HAP-1 (cell line): ENCODE measurements at regions not wholly inside any gene's neighbourhood (a gene's known extent, or its start where the extent isn't known, plus 50 kb on each side); places are given as distances from the start of the nearest gene placed in this dataset.

Source experiments
- DNase-seq, 2 experiments: peaks; one replicate each; pipeline ENCODE4 v3.0.0-alpha.2; 2016 to 2020; ENCODE audit warnings: low spot score in 2 of 2
- H3K27me3 ChIP-seq: fragments of 250-450 bp; sonication (Bioruptor Pico); 2 replicates; pipeline ENCODE4 v1.5.1; 2020; ENCODE audit warnings: low read depth, mild to moderate bottlenecking, moderate library complexity
- H3K36me3 ChIP-seq: fragments of 250-450 bp; sonication (Bioruptor Pico); replicated peaks from 2 replicates; pipeline ENCODE4 v1.5.1; 2020; ENCODE audit warnings: mild to moderate bottlenecking
- H3K4me1 ChIP-seq: fragments of 250-450 bp; sonication (Bioruptor Pico); 2 replicates; pipeline ENCODE4 v1.5.1; 2020; ENCODE audit warnings: mild to moderate bottlenecking
- H3K4me3 ChIP-seq: fragments of 250-450 bp; sonication (Bioruptor Pico); 2 replicates; pipeline ENCODE4 v1.5.1; 2020; ENCODE audit warnings: mild to moderate bottlenecking, moderate library complexity
- H3K9me3 ChIP-seq: fragments of 250-450 bp; sonication (Bioruptor Pico); 2 replicates; pipeline ENCODE4 v1.5.1; 2020; ENCODE audit warnings: mild to moderate bottlenecking, moderate library complexity
- in situ Hi-C: fragments of 300-500 bp; cut with MboI; formaldehyde crosslinking; loops from 3 replicates; pipeline ENCODE4 v1.14.3; 2020; ENCODE audit warnings: low sequenced_read_pairs, inconsistent platforms, mixed read lengths

GRCh38 chr9:134515026-134515821, 126.4 kb upstream of the COL5A1 start:
- no peaks in the 10 kb centered on the region for H3K4me1 ChIP-seq
- H3K4me3 ChIP-seq, result no peak overlapping the region
- H3K36me3 ChIP-seq, result no peaks in the 10 kb centered on the region
- no peaks in the 10 kb centered on the region for H3K9me3 ChIP-seq
- no peaks in the 10 kb centered on the region for H3K27me3 ChIP-seq
- in situ Hi-C loops, result no loop called here
- DNase-seq, result no peak

GRCh38 chr9:134516464-134516863, 125.1 kb upstream of the COL5A1 start:
- H3K36me3 ChIP-seq, result no peaks in the 10 kb centered on the region
- no peaks in the 10 kb centered on the region for H3K9me3 ChIP-seq
- H3K4me3 ChIP-seq, result no peak overlapping the region
- H3K27me3 ChIP-seq, result no peaks in the 10 kb centered on the region
- no peaks in the 10 kb centered on the region for H3K4me1 ChIP-seq
- DNase-seq, result no peak
- in situ Hi-C loops, result no loop called here

- H3K9me3 ChIP-seq, result no peaks in the 10 kb centered on the region
- no peak for DNase-seq
- H3K4me3 ChIP-seq, result no peak overlapping the region
- H3K36me3 ChIP-seq, result no peaks in the 10 kb centered on the region
- no peaks in the 10 kb centered on the region for H3K27me3 ChIP-seq
- in situ Hi-C loops, result no loop called here
- no peaks in the 10 kb centered on the region for H3K4me1 ChIP-seq
Measured at GRCh38 chr9:134517069-134517680, 124.4 kb upstream of the COL5A1 start.

GRCh38 chr9:134518004-134518606, 123.5 kb upstream of the COL5A1 start:
- Histone ChIP-seq H3K36me3 (no peaks in the 10 kb centered on the region), H3K27me3 (no peaks in the 10 kb centered on the region), H3K9me3 (no peaks in the 10 kb centered on the region), H3K4me3 (no peak overlapping the region), H3K4me1 (no peaks in the 10 kb centered on the region)
- in situ Hi-C loops, result no loop called here
- DNase-seq, result no peak

GRCh38 chr9:134519375-134520070, 122.1 kb upstream of the COL5A1 start:
- no peaks in the 10 kb centered on the region for H3K27me3 ChIP-seq
- H3K36me3 ChIP-seq, result no peaks in the 10 kb centered on the region
- in situ Hi-C loops, result no loop called here
- no peak for DNase-seq
- no peak overlapping the region for H3K4me3 ChIP-seq
- no peaks in the 10 kb centered on the region for H3K9me3 ChIP-seq
- no peaks in the 10 kb centered on the region for H3K4me1 ChIP-seq

- no peak overlapping the region for H3K4me3 ChIP-seq
- H3K4me1 ChIP-seq, result no peaks in the 10 kb centered on the region
- H3K36me3 ChIP-seq, result no peaks in the 10 kb centered on the region
- in situ Hi-C loops, result no loop called here
- no peaks in the 10 kb centered on the region for H3K27me3 ChIP-seq
- no peak for DNase-seq
- no peaks in the 10 kb centered on the region for H3K9me3 ChIP-seq
Measured at GRCh38 chr9:134521817-134522501, 119.6 kb upstream of the COL5A1 start.

GRCh38 chr9:134522502-134522848, 119.1 kb upstream of the COL5A1 start:
- Histone ChIP-seq H3K36me3 (no peaks in the 10 kb centered on the region), H3K4me3 (no peak overlapping the region), H3K4me1 (no peaks in the 10 kb centered on the region), H3K27me3 (no peaks in the 10 kb centered on the region), H3K9me3 (no peaks in the 10 kb centered on the region)
- no peak for DNase-seq
- in situ Hi-C loops, result no loop called here

GRCh38 chr9:134522976-134523375, 118.6 kb upstream of the COL5A1 start:
- DNase-seq, result no peak
- no peaks in the 10 kb centered on the region for H3K36me3 ChIP-seq
- in situ Hi-C loops, result no loop called here
- H3K27me3 ChIP-seq, result no peaks in the 10 kb centered on the region
- H3K9me3 ChIP-seq, result no peaks in the 10 kb centered on the region
- H3K4me1 ChIP-seq, result no peaks in the 10 kb centered on the region
- no peak overlapping the region for H3K4me3 ChIP-seq

- H3K9me3 ChIP-seq, result no peaks in the 10 kb centered on the region
- H3K36me3 ChIP-seq, result no peaks in the 10 kb centered on the region
- no peak for DNase-seq
- no peaks in the 10 kb centered on the region for H3K27me3 ChIP-seq
- H3K4me3 ChIP-seq, result no peak overlapping the region
- H3K4me1 ChIP-seq, result no peaks in the 10 kb centered on the region
- in situ Hi-C loops, result no loop called here
Measured at GRCh38 chr9:134525070-134525815, 116.4 kb upstream of the COL5A1 start.

- in situ Hi-C loops, result no loop called here
- Histone ChIP-seq H3K4me1 (no peaks in the 10 kb centered on the region), H3K9me3 (no peaks in the 10 kb centered on the region), H3K4me3 (no peak overlapping the region), H3K36me3 (no peaks in the 10 kb centered on the region), H3K27me3 (no peaks in the 10 kb centered on the region)
- no peak for DNase-seq
Measured at GRCh38 chr9:134525841-134526583, 115.6 kb upstream of the COL5A1 start.

GRCh38 chr9:134526584-134527477, 114.8 kb upstream of the COL5A1 start:
- Histone ChIP-seq H3K27me3 (no peaks in the 10 kb centered on the region), H3K4me1 (no peaks in the 10 kb centered on the region), H3K36me3 (no peaks in the 10 kb centered on the region), H3K4me3 (no peak overlapping the region), H3K9me3 (no peaks in the 10 kb centered on the region)
- in situ Hi-C loops, result no loop called here
- DNase-seq, result no peak

- H3K27me3 ChIP-seq, result no peaks in the 10 kb centered on the region
- H3K4me3 ChIP-seq, result no peak overlapping the region
- DNase-seq, result no peak
- no peaks in the 10 kb centered on the region for H3K4me1 ChIP-seq
- no peaks in the 10 kb centered on the region for H3K36me3 ChIP-seq
- in situ Hi-C loops, result no loop called here
- H3K9me3 ChIP-seq, result no peaks in the 10 kb centered on the region; the same call in 1 of the 2 replicates
Measured at GRCh38 chr9:134530724-134531123, 110.9 kb upstream of the COL5A1 start.
